NCI-H69 (cell line): ENCODE measurements at regions not wholly inside any gene's neighbourhood (a gene's known extent, or its start where the extent isn't known, plus 50 kb on each side); places are given as distances from the start of the nearest gene placed in this dataset.
"Not testable (repeated sequence)": the region's sequence is repeated elsewhere in the genome, so short reads cannot be mapped to it uniquely, and the experiment has no call there.

Source experiments
- DNase-seq: peaks from one replicate; lab custom pipeline; 2025; lab: John Stamatoyannopoulos, UW

GRCh38 chrX:98065151-98065550 lies 1181.4 kb downstream of the RPA4 start:
- DNase-seq, result no peak

- DNase-seq, result no peak
Measured at GRCh38 chrX:98067611-98068010, 1183.9 kb downstream of the RPA4 start.

- DNase-seq, result no peak
Measured at GRCh38 chrX:98068024-98068580, 1184.4 kb downstream of the RPA4 start.

GRCh38 chrX:98071331-98071730 lies 1187.6 kb downstream of the RPA4 start:
- no peak for DNase-seq

GRCh38 chrX:98077440-98077839 lies 1193.7 kb downstream of the RPA4 start:
- DNase-seq, result no peak

GRCh38 chrX:98111684-98112083 lies 1228.0 kb downstream of the RPA4 start:
- DNase-seq, result no peak

- DNase-seq, result no peak
Measured at GRCh38 chrX:98114021-98114420, 1230.3 kb downstream of the RPA4 start.

GRCh38 chrX:98141466-98141865 lies 1257.8 kb downstream of the RPA4 start:
- DNase-seq, result no peak

GRCh38 chrX:98191003-98191402 lies 1307.3 kb downstream of the RPA4 start:
- DNase-seq, result no peak

GRCh38 chrX:98194036-98194435 lies 1310.3 kb downstream of the RPA4 start:
- no peak for DNase-seq

GRCh38 chrX:98203800-98204199 lies 1320.1 kb downstream of the RPA4 start:
- DNase-seq, result no peak

GRCh38 chrX:98207947-98208346 lies 1324.2 kb downstream of the RPA4 start:
- DNase-seq, result no peak

GRCh38 chrX:98231003-98231402 lies 1347.3 kb downstream of the RPA4 start:
- no peak for DNase-seq

- DNase-seq, result not testable (repeated sequence)
Measured at GRCh38 chrX:98240061-98240460, 1356.4 kb downstream of the RPA4 start.

GRCh38 chrX:98263135-98263534 lies 1379.4 kb downstream of the RPA4 start:
- DNase-seq, result no peak

- DNase-seq, result no peak
Measured at GRCh38 chrX:98289726-98290125, 1406.0 kb downstream of the RPA4 start.

- DNase-seq, result no peak
Measured at GRCh38 chrX:98294310-98294709, 1410.6 kb downstream of the RPA4 start.

- DNase-seq, result no peak
Measured at GRCh38 chrX:98296129-98296528, 1412.4 kb downstream of the RPA4 start.

- DNase-seq, result no peak
Measured at GRCh38 chrX:98299785-98300184, 1416.1 kb downstream of the RPA4 start.

GRCh38 chrX:98300536-98300935 lies 1416.8 kb downstream of the RPA4 start:
- DNase-seq, result not testable (repeated sequence)

GRCh38 chrX:98331407-98331806 lies 1447.7 kb downstream of the RPA4 start:
- DNase-seq, result no peak

GRCh38 chrX:98338544-98338943 lies 1454.8 kb downstream of the RPA4 start:
- DNase-seq, result no peak

- DNase-seq, result no peak
Measured at GRCh38 chrX:98350940-98351339, 1467.2 kb downstream of the RPA4 start.

- peak; percentile 23 for DNase-seq
Measured at GRCh38 chrX:98357146-98357545, 1473.4 kb downstream of the RPA4 start.

GRCh38 chrX:98362630-98363029 lies 1478.9 kb downstream of the RPA4 start:
- DNase-seq, result no peak
